ENCODE measurements at regions not wholly inside any gene's neighbourhood (a gene's known extent, or its start where the extent isn't known, plus 50 kb on each side); places are given as distances from the start of the nearest gene placed in this dataset.
A peak's percentile ranks its signal among the peaks of the same experiment; 100 is the strongest.

GRCh38 chr3:152159328-152159727 is 109.4 kb upstream of the MBNL1 start:
- no peak for DNase-seq

GRCh38 chr3:152160350-152161011 is 108.2 kb upstream of the MBNL1 start:
- no peak for DNase-seq

- no peak for DNase-seq
Observed at GRCh38 chr3:152172460-152172859, 96.3 kb upstream of the MBNL1 start.

- no peak for DNase-seq
Observed at GRCh38 chr3:152173627-152174026, 95.1 kb upstream of the MBNL1 start.

- DNase-seq: no peak
Observed at GRCh38 chr3:152174876-152175527, 93.7 kb upstream of the MBNL1 start.

GRCh38 chr3:152175528-152175889 is 93.2 kb upstream of the MBNL1 start:
- no peak for DNase-seq

GRCh38 chr3:152176241-152176640 is 92.5 kb upstream of the MBNL1 start:
- DNase-seq: no peak

GRCh38 chr3:152176998-152177397 is 91.7 kb upstream of the MBNL1 start:
- no peak for DNase-seq

- no peak for DNase-seq
Observed at GRCh38 chr3:152177757-152178156, 91.0 kb upstream of the MBNL1 start.

- DNase-seq: peak; percentile 48
Observed at GRCh38 chr3:152183473-152183872, 85.3 kb upstream of the MBNL1 start.

- DNase-seq: no peak
Observed at GRCh38 chr3:152184971-152185686, 83.6 kb upstream of the MBNL1 start.

GRCh38 chr3:152185891-152186630 is 82.7 kb upstream of the MBNL1 start:
- no peak for DNase-seq

GRCh38 chr3:152190636-152191183 is 78.0 kb upstream of the MBNL1 start:
- DNase-seq: no peak

- no peak for DNase-seq
Observed at GRCh38 chr3:152192050-152192449, 76.7 kb upstream of the MBNL1 start.

- no peak for DNase-seq
Observed at GRCh38 chr3:152192936-152193672, 75.6 kb upstream of the MBNL1 start.

GRCh38 chr3:152193673-152194267 is 75.0 kb upstream of the MBNL1 start:
- no peak for DNase-seq

GRCh38 chr3:152195206-152195605 is 73.5 kb upstream of the MBNL1 start:
- DNase-seq: no peak

- DNase-seq: no peak
Observed at GRCh38 chr3:152196782-152197181, 71.9 kb upstream of the MBNL1 start.

- DNase-seq: no peak
Observed at GRCh38 chr3:152197451-152197850, 71.3 kb upstream of the MBNL1 start.

GRCh38 chr3:152197937-152198336 is 70.8 kb upstream of the MBNL1 start:
- DNase-seq: no peak

GRCh38 chr3:152198665-152199064 is 70.1 kb upstream of the MBNL1 start:
- no peak for DNase-seq

Measured in activated T-cell treated with anti-CD3 and anti-CD28 coated beads for 4 hours (primary cell).